Nucleus accumbens (tissue), 56 donors: ENCODE measurements at regions not wholly inside any gene's neighbourhood (a gene's known extent, or its start where the extent isn't known, plus 50 kb on each side); places are given as distances from the start of the nearest gene placed in this dataset.

ENCODE experiments used
- DNase-seq, 56 donors: peaks; one replicate each; lab custom pipeline; 2025; lab: John Stamatoyannopoulos, UW

GRCh38 chrX:6599230-6599860, 64.4 kb upstream of the VCX3A start:
- no peak for DNase-seq
